ENCODE measurements at regions not wholly inside any gene's neighbourhood (a gene's known extent, or its start where the extent isn't known, plus 50 kb on each side); places are given as distances from the start of the nearest gene placed in this dataset.

- TF ChIP-seq CTCF (IDR thresholded peaks at IDR 0.05) (no peak), POLR2A (IDR thresholded peaks at IDR 0.05) (no peak)
These were observed 1043.1 kb downstream of the NAALADL2 start for GRCh38 chr3:175902226-175902625.

All from Peyer's patch (tissue), 4 donors.